CD14-positive monocyte (primary cell): ENCODE measurements at regions not wholly inside any gene's neighbourhood (a gene's known extent, or its start where the extent isn't known, plus 50 kb on each side); places are given as distances from the start of the nearest gene placed in this dataset.

Source experiments
- DNase-seq, 3 donors: peaks; one replicate each; pipeline ENCODE4 v3.0.0-alpha.2; 2011 to 2022
- H2AFZ ChIP-seq: 2 replicates; pipeline ENCODE4 v1.6.0; 2012; ENCODE audit warnings: mild to moderate bottlenecking, low read depth, low read length, inconsistent platforms; ENCODE audit not compliant: insufficient read depth, poor library complexity, severe bottlenecking
- H3K27ac ChIP-seq, 2 donors: 1 replicate in 1 of 2; 2 replicates in 1 of 2; pipeline ENCODE4 v1.5.1; 2012 to 2013; ENCODE audit warnings: low read length in 2 of 2, control low read depth in 1 of 2, inconsistent platforms in 1 of 2, low read depth in 1 of 2, mild to moderate bottlenecking in 1 of 2
- H3K27me3 ChIP-seq, 2 donors: one replicate each; pipeline versions ENCODE4 v1.6.0 to v1.6.1; 2011 to 2013; ENCODE audit warnings: low read length in 2 of 2; ENCODE audit not compliant: control insufficient read depth in 2 of 2, insufficient read depth in 2 of 2
- H3K36me3 ChIP-seq, 2 donors: replicated peaks in 1 of 2; 1 replicate in 1 of 2; 2 replicates in 1 of 2; pipeline versions ENCODE4 v1.5.1 to v1.6.1; 2012 to 2013; ENCODE audit warnings: low read length in 2 of 2, control low read depth in 1 of 2, inconsistent platforms in 1 of 2, mild to moderate bottlenecking in 1 of 2; ENCODE audit not compliant: insufficient read depth in 2 of 2, control insufficient read depth in 1 of 2
- H3K4me1 ChIP-seq, 2 donors: 1 replicate in 1 of 2; 2 replicates in 1 of 2; pipeline versions ENCODE4 v1.5.1 to v1.6.1; 2012 to 2013; ENCODE audit warnings: low read length in 2 of 2, control low read depth in 1 of 2, inconsistent platforms in 1 of 2, mild to moderate bottlenecking in 1 of 2, moderate library complexity in 1 of 2; ENCODE audit not compliant: insufficient read depth in 2 of 2, control insufficient read depth in 1 of 2
- H3K4me2 ChIP-seq: replicated peaks from 2 replicates; pipeline ENCODE3; 2012; ENCODE audit warnings: low read length, moderate library complexity, mild to moderate bottlenecking; ENCODE audit not compliant: poor library complexity, severe bottlenecking; ENCODE audit errors: extremely low read depth
- H3K4me3 ChIP-seq, 3 experiments: fragments of 200-600 bp in 1 of 3; sonication (generic) in 1 of 3; replicated peaks in 1 of 3; 1 replicate in 2 of 3; 2 replicates in 1 of 3; pipeline ENCODE4 v1.5.1; 2011 to 2013; ENCODE audit warnings: low read length in 3 of 3, mild to moderate bottlenecking in 3 of 3, control low read depth in 2 of 3, low read depth in 2 of 3, inconsistent platforms in 1 of 3, moderate library complexity in 1 of 3
- H3K79me2 ChIP-seq: 2 replicates; pipeline ENCODE4 v1.6.0; 2012; ENCODE audit warnings: mild to moderate bottlenecking, control low read depth, inconsistent platforms, low read length, moderate library complexity; ENCODE audit not compliant: insufficient read depth
- H3K9ac ChIP-seq: 2 replicates; pipeline ENCODE4 v1.6.0; 2017; ENCODE audit warnings: low read length, mild to moderate bottlenecking; ENCODE audit not compliant: insufficient read depth, poor library complexity, severe bottlenecking
- H3K9me3 ChIP-seq, 2 donors: replicated peaks in 1 of 2; 1 replicate in 1 of 2; 2 replicates in 1 of 2; pipeline versions ENCODE4 v1.5.1 to v1.6.1; 2012 to 2013; ENCODE audit warnings: low read length in 2 of 2, control low read depth in 1 of 2; ENCODE audit not compliant: control insufficient read depth in 1 of 2, insufficient read depth in 1 of 2
- H4K20me1 ChIP-seq: 2 replicates; pipeline ENCODE4 v1.6.0; 2012; ENCODE audit warnings: mild to moderate bottlenecking, low read length, control low read depth, moderate library complexity; ENCODE audit not compliant: insufficient read depth
- H3K27ac Mint-ChIP-seq, 7 donors: one replicate each; pipeline ENCODE4 v1.8.0; 2020; ENCODE audit warnings: mild to moderate bottlenecking in 7 of 7, mixed read lengths in 7 of 7, moderate library complexity in 6 of 7, inconsistent platforms in 2 of 7
- H3K27me3 Mint-ChIP-seq, 3 donors: one replicate each; pipeline ENCODE4 v1.8.0; 2021 to 2022; ENCODE audit warnings: low read depth in 3 of 3, mild to moderate bottlenecking in 3 of 3, mixed read lengths in 3 of 3, moderate library complexity in 3 of 3, inconsistent platforms in 1 of 3
- H3K36me3 Mint-ChIP-seq, 2 donors: one replicate each; pipeline ENCODE4 v1.8.0; 2020; ENCODE audit warnings: mixed read lengths in 2 of 2, inconsistent platforms in 1 of 2, mild to moderate bottlenecking in 1 of 2
- H3K4me1 Mint-ChIP-seq: one replicate; pipeline ENCODE4 v1.8.0; 2020; ENCODE audit warnings: mild to moderate bottlenecking, mixed read lengths
- H3K4me3 Mint-ChIP-seq, 2 donors: one replicate each; pipeline ENCODE4 v1.8.0; 2020; ENCODE audit warnings: mild to moderate bottlenecking in 2 of 2, mixed read lengths in 2 of 2, moderate library complexity in 1 of 2
- H3K9me3 Mint-ChIP-seq, 7 donors: one replicate each; pipeline ENCODE4 v1.8.0; 2020 to 2022; ENCODE audit warnings: mixed read lengths in 7 of 7, mild to moderate bottlenecking in 6 of 7, moderate library complexity in 6 of 7, inconsistent platforms in 2 of 7
- WGBS: methylation state at CpG from one replicate; pipeline ENCODE4 v1.1.5; 2013; ENCODE audit warnings: missing lambda C conversion rate; ENCODE audit not compliant: insufficient coverage; 5-methylcytosine and 5-hydroxymethylcytosine counted together
- intact Hi-C, 2 donors: fragments of 100-400 bp; cut with micrococcal nuclease; formaldehyde crosslinking; loops; one replicate each; pipeline versions ENCODE4 v1.15.0 to v1.15.1; 2023
- TF ChIP-seq, protein P1 (sequence below): fragments of 200-600 bp; IDR thresholded peaks from one replicate; pipeline ENCODE4 v1.8.0; 2022; ENCODE audit warnings: antibody characterized with exemption, mild to moderate bottlenecking

DNA sequence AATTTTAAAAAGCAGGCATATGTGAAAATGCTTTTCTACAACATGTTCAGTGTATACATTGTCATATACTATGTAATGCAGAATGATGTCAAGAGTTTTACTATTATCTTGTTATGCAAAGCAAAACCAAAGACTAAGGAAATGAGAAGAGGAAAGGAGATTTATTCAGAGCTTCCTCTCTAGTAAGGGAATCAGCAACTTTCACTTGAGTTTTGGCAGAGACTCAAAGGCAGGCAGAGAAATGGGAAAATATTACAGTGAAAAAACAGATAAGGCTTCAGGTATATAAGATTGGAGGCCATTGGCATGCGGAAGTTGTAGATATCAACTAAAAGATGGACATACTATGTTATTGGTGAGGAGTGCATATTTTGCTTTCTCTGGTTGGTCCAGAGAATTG lies 512.0 kb upstream of the PCDH20 start:
- Mint-ChIP-seq H3K9me3 (peaks cover 0 to 10% (median 6%) of the 10 kb centered on the region in 7 donors), H3K27ac (no peak overlapping the region), H3K36me3 (no peaks in the 10 kb centered on the region), H3K4me1 (peaks cover 2% of the 10 kb centered on the region), H3K27me3 (peaks cover 0 to 1% (median 0%) of the 10 kb centered on the region in 3 donors), H3K4me3 (no peak overlapping the region)
- H3K27ac ChIP-seq: no peak overlapping the region
- H3K79me2 ChIP-seq: no peaks in the 10 kb centered on the region
- DNase-seq: no peak
- intact Hi-C loops: no loop called here
- TF ChIP-seq, protein P1, sequence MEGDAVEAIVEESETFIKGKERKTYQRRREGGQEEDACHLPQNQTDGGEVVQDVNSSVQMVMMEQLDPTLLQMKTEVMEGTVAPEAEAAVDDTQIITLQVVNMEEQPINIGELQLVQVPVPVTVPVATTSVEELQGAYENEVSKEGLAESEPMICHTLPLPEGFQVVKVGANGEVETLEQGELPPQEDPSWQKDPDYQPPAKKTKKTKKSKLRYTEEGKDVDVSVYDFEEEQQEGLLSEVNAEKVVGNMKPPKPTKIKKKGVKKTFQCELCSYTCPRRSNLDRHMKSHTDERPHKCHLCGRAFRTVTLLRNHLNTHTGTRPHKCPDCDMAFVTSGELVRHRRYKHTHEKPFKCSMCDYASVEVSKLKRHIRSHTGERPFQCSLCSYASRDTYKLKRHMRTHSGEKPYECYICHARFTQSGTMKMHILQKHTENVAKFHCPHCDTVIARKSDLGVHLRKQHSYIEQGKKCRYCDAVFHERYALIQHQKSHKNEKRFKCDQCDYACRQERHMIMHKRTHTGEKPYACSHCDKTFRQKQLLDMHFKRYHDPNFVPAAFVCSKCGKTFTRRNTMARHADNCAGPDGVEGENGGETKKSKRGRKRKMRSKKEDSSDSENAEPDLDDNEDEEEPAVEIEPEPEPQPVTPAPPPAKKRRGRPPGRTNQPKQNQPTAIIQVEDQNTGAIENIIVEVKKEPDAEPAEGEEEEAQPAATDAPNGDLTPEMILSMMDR: no peak
- WGBS: 88% methylated on average over 1 of the region's 1 CpG
- H3K9ac ChIP-seq: no peak overlapping the region
- no peak overlapping the region for H2AFZ ChIP-seq
- H3K4me2 ChIP-seq: no peak overlapping the region
- H3K4me3 ChIP-seq: no peak overlapping the region
- H3K9me3 ChIP-seq: peaks cover 3 to 4% of the 10 kb centered on the region in 2 donors
- no peaks in the 10 kb centered on the region for H3K36me3 ChIP-seq
- H3K4me1 ChIP-seq: no peaks in the 10 kb centered on the region
- H4K20me1 ChIP-seq: no peaks in the 10 kb centered on the region
- H3K27me3 ChIP-seq: no peaks in the 10 kb centered on the region

- intact Hi-C loops: no loop called here
- Histone ChIP-seq H3K27me3 (no peaks in the 10 kb centered on the region), H3K27ac (no peak overlapping the region), H3K4me2 (no peak overlapping the region), H3K9me3 (peaks cover 4 to 10% of the 10 kb centered on the region in 2 donors), H4K20me1 (no peaks in the 10 kb centered on the region), H3K9ac (no peak overlapping the region), H3K4me3 (no peak overlapping the region), H3K36me3 (no peaks in the 10 kb centered on the region), H3K79me2 (no peaks in the 10 kb centered on the region), H3K4me1 (no peaks in the 10 kb centered on the region), H2AFZ (no peak overlapping the region)
- Mint-ChIP-seq H3K4me1 (no peaks in the 10 kb centered on the region), H3K27ac (no peak overlapping the region), H3K27me3 (no peaks in the 10 kb centered on the region), H3K9me3 (peaks cover 1 to 9% (median 5%) of the 10 kb centered on the region in 7 donors), H3K4me3 (no peak overlapping the region), H3K36me3 (no peaks in the 10 kb centered on the region)
- 87% methylated on average over 2 of the region's 2 CpGs for WGBS
- TF ChIP-seq, protein P1: no peak
- no peak for DNase-seq
These were observed 503.2 kb upstream of the PCDH20 start for GRCh38 chr13:61918841-61919240.
